GM18861 (cell line): ENCODE measurements at regions not wholly inside any gene's neighbourhood (a gene's known extent, or its start where the extent isn't known, plus 50 kb on each side); places are given as distances from the start of the nearest gene placed in this dataset.
"Not testable (repeated sequence)": the region's sequence is repeated elsewhere in the genome, so short reads cannot be mapped to it uniquely, and the experiment has no call there.

Source experiments
- ATAC-seq: cut with Tn5 transposase; IDR thresholded peaks from one replicate; pipeline ENCODE4 v1.9.1; 2021; ENCODE audit not compliant: unreplicated experiment

- ATAC-seq = no peak
These were observed 179.5 kb upstream of the CXCL12 start for GRCh38 chr10:44564361-44564760.

- ATAC-seq = no peak
These were observed 179.9 kb upstream of the CXCL12 start for GRCh38 chr10:44564790-44565189.

DNA sequence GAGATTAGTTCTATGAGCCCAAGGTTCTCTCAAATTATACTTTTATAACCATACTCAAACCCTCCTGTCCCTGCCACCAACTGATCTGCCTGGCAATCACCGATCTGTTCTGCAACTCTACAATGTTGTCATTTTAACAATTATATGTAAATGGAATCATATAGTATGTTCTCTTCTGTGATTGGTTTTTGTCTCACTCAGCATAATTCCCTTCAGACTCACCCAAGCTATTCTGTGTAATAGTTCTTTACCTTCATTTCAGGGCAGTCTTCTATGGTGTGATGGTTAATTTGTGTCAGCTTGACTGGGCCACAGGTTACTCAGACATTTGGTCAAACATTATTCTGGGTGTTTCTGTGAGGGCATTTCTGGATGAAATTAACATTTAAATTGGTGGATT lies 181.9 kb upstream of the CXCL12 start:
- ATAC-seq = no peak

DNA sequence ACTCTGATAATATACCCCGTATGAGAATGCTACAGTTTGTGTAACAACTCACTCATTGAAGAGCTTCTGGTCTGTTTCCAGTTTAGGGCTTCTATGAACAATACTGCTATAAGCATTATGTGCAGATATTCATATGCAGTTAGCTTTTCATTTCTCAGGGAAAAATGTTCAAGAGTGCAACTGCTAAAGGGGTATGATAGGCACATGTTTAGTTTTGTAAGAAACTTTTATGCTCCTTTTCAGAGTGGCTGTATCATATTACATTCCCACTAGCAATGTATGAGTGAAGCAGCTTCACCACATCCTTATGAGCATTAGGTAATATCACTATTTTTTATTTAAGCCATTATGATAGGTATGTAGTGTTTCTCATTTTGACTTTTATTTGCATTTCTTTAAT lies 182.6 kb upstream of the CXCL12 start:
- no peak for ATAC-seq

DNA sequence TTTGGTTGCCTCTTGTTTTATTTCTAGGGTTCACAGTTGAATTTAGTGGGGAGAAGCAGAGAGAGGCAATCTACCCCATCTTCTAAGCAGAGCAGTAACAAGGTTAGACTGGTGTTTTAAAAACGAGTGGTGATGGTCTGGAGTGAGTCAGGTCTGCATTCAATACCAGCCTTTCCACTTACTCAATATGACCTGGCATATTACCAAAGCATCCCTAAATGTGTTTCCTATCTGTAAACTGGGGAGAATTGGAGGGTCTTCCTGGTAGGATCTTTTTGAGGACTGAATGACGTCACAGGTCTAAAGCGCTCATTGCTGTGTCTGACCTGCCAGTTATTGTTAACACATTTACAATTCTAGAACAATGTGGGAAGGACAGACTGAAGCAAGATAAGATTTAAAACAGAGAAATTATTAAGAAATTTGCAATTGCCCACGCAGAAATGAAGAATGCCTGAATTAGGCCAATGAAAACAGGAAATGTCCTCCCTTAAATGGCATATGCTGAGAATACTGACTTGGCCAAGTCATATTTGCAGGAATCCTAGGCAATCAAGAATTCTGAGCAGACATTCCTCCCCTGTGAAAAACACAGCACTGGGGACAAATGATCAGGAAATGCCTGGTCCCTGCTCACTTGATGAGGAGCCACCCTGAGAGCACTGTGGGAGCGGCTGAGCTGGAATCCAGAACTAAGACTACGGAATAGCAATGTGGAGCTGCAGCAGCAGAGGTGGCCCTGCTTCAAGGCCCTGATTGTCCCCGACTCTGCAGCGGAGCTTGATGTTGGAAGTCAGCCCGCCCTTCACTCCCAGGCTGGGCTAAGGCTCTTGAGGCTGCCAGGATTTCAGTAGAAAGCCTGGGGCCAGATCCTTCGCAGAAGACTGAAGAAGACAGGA lies 184.5 kb upstream of the CXCL12 start:
- no peak for ATAC-seq

- no peak for ATAC-seq
These were observed 186.8 kb upstream of the CXCL12 start for GRCh38 chr10:44571701-44572100.

DNA sequence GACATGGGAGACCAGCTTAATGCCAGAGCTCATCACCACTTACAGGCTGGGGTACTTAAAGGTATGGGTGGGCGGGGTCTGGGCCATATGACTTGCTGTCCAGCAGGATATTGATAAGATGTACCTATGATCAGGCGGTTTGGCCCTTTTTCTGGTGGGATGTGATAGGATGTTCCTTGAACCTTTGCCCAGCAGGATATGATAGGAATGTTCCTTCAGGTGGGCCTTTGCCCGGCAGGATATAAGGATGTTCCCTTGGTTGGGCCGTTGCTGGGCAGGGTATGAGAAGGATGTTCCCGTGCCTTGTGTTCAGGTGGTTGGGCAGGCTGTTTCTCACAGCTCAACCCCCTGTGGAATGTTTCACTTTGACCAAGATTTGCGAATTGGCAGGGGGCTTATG lies 187.2 kb upstream of the CXCL12 start:
- ATAC-seq = no peak

DNA sequence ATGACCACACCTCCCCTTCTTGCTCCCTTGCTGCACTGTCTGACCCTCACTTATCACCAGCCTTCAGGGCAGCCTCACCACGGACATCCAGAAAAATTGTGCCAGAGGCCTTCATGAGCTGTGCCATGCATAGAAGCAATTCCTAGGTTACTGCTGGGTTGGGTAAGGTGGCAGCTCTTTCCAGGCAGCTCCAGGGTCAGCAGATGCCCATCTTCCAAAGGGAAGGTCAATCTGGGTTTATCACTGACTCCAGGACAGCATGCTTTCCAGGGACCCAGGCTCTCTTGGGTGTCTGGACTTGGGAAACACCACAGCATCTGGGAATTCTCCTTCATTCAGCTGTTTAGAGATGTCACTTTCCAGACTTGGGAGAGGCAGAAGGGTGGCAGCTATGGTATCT lies 188.9 kb upstream of the CXCL12 start:
- ATAC-seq = no peak

GRCh38 chr10:44574596-44575480 lies 189.9 kb upstream of the CXCL12 start:
- no peak for ATAC-seq

DNA sequence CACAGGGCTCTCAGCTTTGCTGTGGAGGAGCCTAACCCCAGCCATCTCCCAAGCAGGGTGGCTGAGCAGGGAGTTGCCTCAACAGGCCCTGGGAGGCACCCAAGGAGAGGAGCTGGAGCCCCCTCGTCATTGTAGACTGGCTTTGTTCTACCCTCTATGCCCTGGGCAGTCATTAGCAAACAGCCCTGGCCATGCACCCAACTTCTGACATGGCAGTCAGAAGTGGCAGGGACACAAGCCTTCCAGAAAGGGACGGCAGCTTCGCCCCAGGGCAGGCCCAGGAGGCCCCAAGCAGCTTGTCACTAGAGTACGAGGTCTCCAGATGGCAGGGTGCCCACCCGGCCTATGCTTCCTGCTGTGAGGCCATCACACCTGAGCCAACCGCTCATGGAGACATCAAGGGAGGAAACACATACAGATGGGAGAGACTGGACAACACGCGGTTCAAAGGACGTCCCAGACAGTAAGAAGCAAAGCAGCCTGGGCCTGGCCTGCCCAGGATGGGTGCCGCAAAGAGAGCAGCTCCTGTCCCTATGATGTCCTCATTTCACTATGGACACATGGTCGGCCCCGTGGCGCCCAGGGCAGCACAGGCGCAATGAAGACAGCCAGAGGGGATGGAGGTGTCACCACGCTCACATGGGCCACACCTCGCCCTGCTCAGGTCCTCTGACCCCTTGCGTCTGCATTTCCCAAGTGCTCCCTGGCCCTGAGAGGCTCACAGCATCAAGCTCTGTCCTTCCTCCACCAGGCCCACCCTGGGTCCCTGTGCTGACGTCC lies 190.9 kb upstream of the CXCL12 start:
- no peak for ATAC-seq

- ATAC-seq = no peak
These were observed 191.8 kb upstream of the CXCL12 start for GRCh38 chr10:44576702-44577191.

- ATAC-seq = no peak
These were observed 192.6 kb upstream of the CXCL12 start for GRCh38 chr10:44577533-44577932.

- no peak for ATAC-seq
These were observed 193.4 kb upstream of the CXCL12 start for GRCh38 chr10:44578271-44578670.

DNA sequence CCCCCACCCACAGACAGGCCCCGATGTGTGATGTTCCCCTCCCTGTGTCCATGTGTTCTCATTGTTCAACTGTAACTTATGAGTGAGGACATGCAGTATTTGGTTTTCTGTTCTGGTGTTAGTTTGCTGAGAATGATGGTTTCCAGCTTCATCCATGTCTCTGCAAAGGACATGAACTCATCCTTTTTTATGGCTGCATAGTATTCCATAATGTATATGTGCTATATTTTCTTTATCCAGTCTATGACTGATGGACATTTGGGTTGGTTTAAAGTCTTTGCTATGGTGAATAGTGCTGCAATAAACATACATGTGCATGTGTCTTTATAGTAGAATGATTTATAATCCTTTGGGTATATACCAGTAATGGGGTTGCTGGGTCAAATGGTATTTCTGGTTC lies 194.1 kb upstream of the CXCL12 start:
- ATAC-seq = not testable (repeated sequence)

GRCh38 chr10:44581996-44582395 lies 197.1 kb upstream of the CXCL12 start:
- ATAC-seq = no peak

DNA sequence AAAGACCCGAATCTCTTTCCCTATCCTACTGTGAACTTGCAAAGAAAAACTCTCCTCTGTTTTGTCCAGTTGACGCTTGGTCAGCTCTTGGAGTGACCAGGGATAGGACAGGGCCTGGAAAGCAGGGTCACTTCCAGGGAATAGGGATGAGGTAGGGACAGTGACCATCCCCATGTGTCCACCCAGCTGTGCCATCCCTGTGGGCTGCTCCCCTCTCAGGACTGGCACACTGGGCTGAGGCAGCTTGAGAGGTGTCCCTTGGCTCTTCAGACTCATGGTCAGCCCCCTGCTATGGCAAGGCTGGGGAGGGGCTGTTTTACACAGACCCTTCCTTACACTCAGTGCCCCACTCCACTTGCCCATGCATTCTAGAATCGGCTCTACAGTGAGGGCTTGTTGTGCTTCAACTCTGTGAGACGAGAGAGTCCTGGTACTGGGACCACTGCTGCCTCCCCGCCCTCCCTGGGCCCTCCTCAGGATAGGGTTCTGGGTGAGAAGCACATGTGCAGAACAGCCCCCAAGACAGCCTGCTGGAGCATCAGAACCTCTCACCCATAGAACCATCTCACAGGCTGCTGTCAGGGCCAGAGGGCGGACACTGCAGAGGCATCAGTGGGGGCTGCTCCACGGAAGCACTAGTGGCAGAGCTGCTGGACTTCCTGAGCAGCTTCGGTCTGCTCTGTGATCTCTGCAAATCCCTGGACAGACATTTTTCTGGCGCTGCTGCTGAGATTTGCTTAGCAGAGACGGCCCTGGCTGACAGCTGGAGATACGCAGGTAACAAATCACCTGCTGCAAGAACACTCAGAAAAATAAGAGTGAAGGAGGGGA lies 202.8 kb upstream of the CXCL12 start:
- ATAC-seq = no peak

DNA sequence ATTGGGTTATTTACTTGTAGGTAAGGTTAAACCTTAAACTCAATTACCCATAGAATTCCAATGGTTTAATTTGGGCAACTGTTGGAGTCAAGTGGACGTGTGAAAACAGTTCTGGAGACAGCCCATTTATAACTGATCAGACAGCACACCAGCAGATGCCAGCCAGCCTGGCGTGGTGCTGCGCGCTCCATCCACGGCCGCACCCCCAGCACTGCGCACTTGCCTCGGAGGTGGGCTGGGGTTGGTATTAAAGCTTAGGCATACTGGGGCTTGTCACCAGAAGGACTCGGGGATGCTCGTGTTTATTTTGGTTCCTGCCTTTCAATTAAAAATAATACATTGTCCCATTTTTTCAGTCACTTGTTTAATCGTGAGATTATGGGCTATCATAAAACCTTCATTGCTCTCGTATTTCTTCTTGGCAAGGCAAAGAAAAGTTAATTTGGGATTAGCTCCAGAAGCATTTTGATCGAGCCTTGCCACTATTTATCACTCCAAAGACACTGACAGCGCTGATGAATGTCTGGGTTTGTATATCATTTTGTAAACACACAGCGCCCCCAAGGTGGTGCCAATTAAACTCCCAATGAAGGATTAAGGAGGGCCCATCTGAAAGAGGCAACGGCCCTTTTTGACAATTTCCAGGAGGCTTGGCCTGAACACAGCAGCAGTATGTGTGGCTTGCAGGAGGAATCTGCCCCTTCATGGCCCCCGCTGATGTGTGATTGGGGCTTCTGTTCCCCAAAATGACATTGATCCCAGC lies 204.5 kb upstream of the CXCL12 start:
- no peak for ATAC-seq

GRCh38 chr10:44589944-44590449 lies 205.1 kb upstream of the CXCL12 start:
- no peak for ATAC-seq

GRCh38 chr10:44591911-44592310 lies 207.0 kb upstream of the CXCL12 start:
- ATAC-seq = no peak
